ENCODE measurements at regions not wholly inside any gene's neighbourhood (a gene's known extent, or its start where the extent isn't known, plus 50 kb on each side); places are given as distances from the start of the nearest gene placed in this dataset.

DNA sequence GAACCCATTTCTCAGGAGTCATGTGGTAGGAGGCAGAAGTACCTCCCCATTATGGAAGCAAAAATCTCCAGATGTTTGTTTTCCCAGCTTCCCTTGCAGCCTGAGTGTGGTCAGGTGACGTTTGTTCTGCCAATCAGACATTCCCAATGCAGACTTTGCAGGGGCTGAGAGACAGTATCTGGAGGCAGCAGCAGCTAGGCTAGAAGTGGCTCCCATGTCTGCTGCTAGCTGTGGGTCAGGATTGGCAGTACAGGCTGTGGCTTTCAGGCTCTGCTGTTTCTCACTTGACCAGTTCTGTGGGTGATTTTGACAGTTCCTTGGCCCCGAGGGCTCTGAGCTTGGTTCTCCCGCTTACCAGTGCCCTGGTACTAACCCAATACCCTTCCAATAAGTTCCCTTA lies 58.6 kb upstream of the NBPF3 start:
- no peak for TF ChIP-seq EZH2 (IDR thresholded peaks at IDR 0.05; ENCODE audit: insufficient read depth, poor library complexity, severe bottlenecking)
- TF ChIP-seq EZH2phosphoT487 (IDR thresholded peaks at IDR 0.05; ENCODE audit: insufficient read depth, low read depth) = no peak

All from GM23248 (cell line).